Heart right ventricle (tissue), 16 donors: ENCODE measurements at regions not wholly inside any gene's neighbourhood (a gene's known extent, or its start where the extent isn't known, plus 50 kb on each side); places are given as distances from the start of the nearest gene placed in this dataset.
A peak's percentile ranks its signal among the peaks of the same experiment; 100 is the strongest.

Experiments
- ATAC-seq, 8 donors: fragments of 200-7000 bp; cut with Tn5 transposase; one replicate each; pipeline ENCODE4 v1.9.1; 2020; ENCODE audit warnings: mild to moderate bottlenecking in 8 of 8, moderate library complexity in 8 of 8, moderate number of reproducible peaks in 1 of 8
- DNase-seq, 2 donors: peaks; one replicate each; pipeline ENCODE4 v3.0.0-alpha.2; 2020
- H3K27ac ChIP-seq, 10 donors: fragments of 200-600 bp; sonication (generic) in 2 of 10; one replicate each; pipeline versions ENCODE4 v1.5.0 to v1.8.0; 2020 to 2022; ENCODE audit warnings: mild to moderate bottlenecking in 3 of 10
- H3K27me3 ChIP-seq, 7 donors: fragments of 200-600 bp; one replicate each; pipeline ENCODE4 v1.8.0; 2021 to 2022; ENCODE audit warnings: mild to moderate bottlenecking in 2 of 7
- H3K36me3 ChIP-seq, 9 donors: fragments of 200-600 bp; sonication (generic) in 1 of 9; one replicate each; pipeline versions ENCODE4 v1.5.0 to v1.8.0; 2020 to 2022; ENCODE audit warnings: mild to moderate bottlenecking in 2 of 9
- H3K4me1 ChIP-seq, 9 donors: fragments of 200-600 bp; sonication (generic) in 1 of 9; one replicate each; pipeline versions ENCODE4 v1.5.0 to v1.8.0; 2020 to 2022; ENCODE audit warnings: mild to moderate bottlenecking in 4 of 9
- H3K4me3 ChIP-seq, 10 donors: fragments of 200-600 bp; sonication (generic) in 2 of 10; one replicate each; pipeline versions ENCODE4 v1.5.0 to v1.8.0; 2020 to 2022; ENCODE audit warnings: mild to moderate bottlenecking in 7 of 10, moderate library complexity in 2 of 10
- H3K9me3 ChIP-seq, 11 donors: fragments of 200-600 bp in 10 of 11; sonication (generic) in 2 of 11; one replicate each; pipeline versions ENCODE4 v1.5.0 to v1.8.0; 2013 to 2022; ENCODE audit warnings: mild to moderate bottlenecking in 2 of 11, control low read depth in 1 of 11, moderate library complexity in 1 of 11
- CTCF ChIP-seq, 9 donors: fragments of 200-600 bp; sonication (generic) in 2 of 9; IDR thresholded peaks; one replicate each; pipeline versions ENCODE4 v1.5.0 to v1.8.0; 2021 to 2022; ENCODE audit warnings: antibody characterized with exemption in 9 of 9, mild to moderate bottlenecking in 5 of 9, moderate library complexity in 1 of 9
- WGBS, 2 donors: extraction: QIAGEN DNeasy Blood & Tissue Kit; methylation state at CpG; one replicate each; pipeline ENCODE4 v1.1.7; 2013; ENCODE audit warnings: inconsistent platforms in 1 of 2; 5-methylcytosine and 5-hydroxymethylcytosine counted together
- intact Hi-C, 10 donors: fragments of 100-400 bp; cut with DNase I; formaldehyde crosslinking; loops; one replicate each; pipeline versions ENCODE4 v1.11.1 to v1.14.2; 2022
- donor health status: Arrhythmogenic right ventricular cardiomyopathy.
- donor health status: ischemic (EF 13 %, LVEDD 7.1; RV severe dilation, severe dysfunction).
- donor health status: healthy with polysubstance abuse.
- donor health status: DM: no; HTN: yes; CAD: no.
- donor health status: DM: no; HTN: no; CAD: no.
- donor health status: ischemic (EF 25% LVEDD 6.9; RV normal size, moderate dysfunction).
- donor health status: ischemic (EF 25% LVEDD 5.7; RV mildly dilated, moderate dysfunction).
- donor health status: healthy.
- donor health status: DM: yes; HTN: yes; CAD: no.
- donor health status: Ischemic cardiomyopathy.
- donor health status: ischemic (EF 35%, LVEDD 5.7; RV mildly dilated, moderate dysfunction).
- donor health status: nonischemic (EF 11% LVEDD 7.7; RV severe dilation, severe dysfunction).
- donor health status: DM: yes; HTN: yes; CAD: no.
- donor health status: PGD.
- donor health status: ischemic (EF 29% LVEDD 5.4; RV normal size, mild dysfunction).
- donor health status: nonischemic (EF 23%, LVEDD 6.1; RV moderate dilation, normal function).

- intact Hi-C loops: no loop called here
- no peak for DNase-seq
- 93 to 95% methylated on average over 5 of the region's 5 CpGs for WGBS, 2 donors
- ATAC-seq: no peak
- no peak for TF ChIP-seq CTCF (IDR thresholded peaks at IDR 0.05)
- no peak overlapping the region for H3K4me3 ChIP-seq
- no peaks in the 10 kb centered on the region for H3K36me3 ChIP-seq
- peaks cover 0 to 10% (median 0%) of the 10 kb centered on the region in 7 donors for H3K27me3 ChIP-seq
- no peak overlapping the region for H3K27ac ChIP-seq
- H3K9me3 ChIP-seq: no peaks in the 10 kb centered on the region
- H3K4me1 ChIP-seq: peaks cover 0 to 20% (median 0%) of the 10 kb centered on the region in 9 donors
These were observed 361.1 kb downstream of the MAN2A1 start for GRCh38 chr5:110050640-110051345.

GRCh38 chr5:110053205-110053604 lies 363.5 kb downstream of the MAN2A1 start:
- no peak overlapping the region for H3K4me3 ChIP-seq
- H3K9me3 ChIP-seq: no peaks in the 10 kb centered on the region
- H3K27ac ChIP-seq: no peak overlapping the region
- no peaks in the 10 kb centered on the region for H3K36me3 ChIP-seq
- H3K27me3 ChIP-seq: peaks cover 0 to 6% (median 0%) of the 10 kb centered on the region in 7 donors
- 95 to 100% methylated on average over 1 of the region's 1 CpG for WGBS, 2 donors
- TF ChIP-seq CTCF (IDR thresholded peaks at IDR 0.05): no peak
- DNase-seq (no peak), ATAC-seq (no peak)
- intact Hi-C loops: no loop called here
- peaks cover 0 to 20% (median 0%) of the 10 kb centered on the region in 9 donors for H3K4me1 ChIP-seq

- intact Hi-C loops: no loop called here
- Histone ChIP-seq H3K4me1 (peaks cover 0 to 20% (median 0%) of the 10 kb centered on the region in 9 donors), H3K4me3 (no peak overlapping the region), H3K9me3 (no peaks in the 10 kb centered on the region), H3K36me3 (no peaks in the 10 kb centered on the region), H3K27ac (peak overlapping the region in 1 of 10 donors; percentile 21), H3K27me3 (peaks cover 0 to 1% (median 0%) of the 10 kb centered on the region in 7 donors)
- DNase-seq (no peak), ATAC-seq (no peak)
- TF ChIP-seq CTCF (IDR thresholded peaks at IDR 0.05): no peak
These were observed 364.1 kb downstream of the MAN2A1 start for GRCh38 chr5:110053824-110054223.

GRCh38 chr5:110054240-110054639 lies 364.5 kb downstream of the MAN2A1 start:
- intact Hi-C loops: no loop called here
- 49 to 62% methylated on average over 2 of the region's 2 CpGs for WGBS, 2 donors
- Histone ChIP-seq H3K36me3 (no peaks in the 10 kb centered on the region), H3K4me3 (no peak overlapping the region), H3K9me3 (no peaks in the 10 kb centered on the region), H3K27ac (peak overlapping the region in 1 of 10 donors; percentile 21), H3K27me3 (no peaks in the 10 kb centered on the region), H3K4me1 (peaks cover 0 to 20% (median 0%) of the 10 kb centered on the region in 9 donors)
- peak in 2 of 9 donors; percentile 33 to 35 for TF ChIP-seq CTCF (IDR thresholded peaks at IDR 0.05)
- ATAC-seq (peak in 1 of 8 donors; percentile 42), DNase-seq (peak in 1 of 2 donors; percentile 25)
